ENCODE measurements at regions not wholly inside any gene's neighbourhood (a gene's known extent, or its start where the extent isn't known, plus 50 kb on each side); places are given as distances from the start of the nearest gene placed in this dataset.

DNA sequence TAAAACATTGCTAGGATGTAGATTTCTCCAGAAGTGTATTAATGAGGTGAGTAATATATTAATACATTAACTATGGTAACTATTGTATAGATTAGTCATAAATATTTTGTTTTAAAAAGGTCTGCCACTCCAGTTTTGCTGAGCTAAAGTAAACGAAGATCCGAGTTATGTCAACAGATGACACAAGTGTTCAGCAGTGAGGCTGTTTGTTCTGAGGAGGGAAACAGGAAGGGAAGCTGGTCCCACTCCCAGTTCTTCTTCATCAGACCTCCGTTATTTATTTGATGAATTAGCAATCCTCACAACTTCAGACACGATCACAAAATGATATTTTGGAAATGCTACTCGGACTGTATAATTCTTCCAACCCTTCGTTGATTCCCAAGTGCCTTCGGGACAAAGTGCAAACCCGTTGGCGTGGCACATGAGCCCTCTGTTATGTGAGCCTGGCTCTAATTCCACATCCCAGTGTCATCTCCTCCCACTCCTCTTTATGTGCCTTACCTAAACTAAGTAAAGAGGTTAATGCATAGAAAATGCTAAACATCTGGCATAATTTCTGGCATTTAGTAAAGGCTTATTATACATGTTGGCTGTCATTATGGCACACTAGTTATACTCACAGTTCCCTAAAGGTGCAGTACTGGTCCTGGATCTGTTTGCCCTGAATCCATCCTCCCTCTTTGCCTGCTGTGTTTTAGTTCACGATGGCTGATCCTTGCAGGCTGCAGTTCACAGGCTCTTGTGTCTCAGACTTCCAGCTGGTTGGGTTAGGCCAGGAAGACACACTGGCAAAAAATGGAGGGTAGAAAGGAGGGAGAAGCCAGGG lies 190.6 kb upstream of the LNX1 start:
- Histone ChIP-seq H3K27me3 (ENCODE audit: control insufficient read depth, insufficient read depth, low read length) (no peaks in the 10 kb centered on the region), H3K4me3 (ENCODE audit: low read depth, low read length) (no peak overlapping the region), H3K36me3 (ENCODE audit: control insufficient read depth, insufficient read depth, low read length) (no peaks in the 10 kb centered on the region)
- TF ChIP-seq, protein P1, sequence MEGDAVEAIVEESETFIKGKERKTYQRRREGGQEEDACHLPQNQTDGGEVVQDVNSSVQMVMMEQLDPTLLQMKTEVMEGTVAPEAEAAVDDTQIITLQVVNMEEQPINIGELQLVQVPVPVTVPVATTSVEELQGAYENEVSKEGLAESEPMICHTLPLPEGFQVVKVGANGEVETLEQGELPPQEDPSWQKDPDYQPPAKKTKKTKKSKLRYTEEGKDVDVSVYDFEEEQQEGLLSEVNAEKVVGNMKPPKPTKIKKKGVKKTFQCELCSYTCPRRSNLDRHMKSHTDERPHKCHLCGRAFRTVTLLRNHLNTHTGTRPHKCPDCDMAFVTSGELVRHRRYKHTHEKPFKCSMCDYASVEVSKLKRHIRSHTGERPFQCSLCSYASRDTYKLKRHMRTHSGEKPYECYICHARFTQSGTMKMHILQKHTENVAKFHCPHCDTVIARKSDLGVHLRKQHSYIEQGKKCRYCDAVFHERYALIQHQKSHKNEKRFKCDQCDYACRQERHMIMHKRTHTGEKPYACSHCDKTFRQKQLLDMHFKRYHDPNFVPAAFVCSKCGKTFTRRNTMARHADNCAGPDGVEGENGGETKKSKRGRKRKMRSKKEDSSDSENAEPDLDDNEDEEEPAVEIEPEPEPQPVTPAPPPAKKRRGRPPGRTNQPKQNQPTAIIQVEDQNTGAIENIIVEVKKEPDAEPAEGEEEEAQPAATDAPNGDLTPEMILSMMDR (IDR thresholded peaks at IDR 0.05; ENCODE audit: insufficient read depth, low read depth, low read length): no peak
- ChIA-PET CTCF (interaction anchor here (1.5 kb wide), 1 partner anchor 10 kb away, joined by 3 read pairs; no protein-coding TSS in a partner anchor), POLR2A (interaction anchor here (0.6 kb wide), 1 partner anchor 14 kb away, joined by 3 read pairs; no protein-coding TSS in a partner anchor)
- no peak for DNase-seq (ENCODE audit: low read depth)

DNA sequence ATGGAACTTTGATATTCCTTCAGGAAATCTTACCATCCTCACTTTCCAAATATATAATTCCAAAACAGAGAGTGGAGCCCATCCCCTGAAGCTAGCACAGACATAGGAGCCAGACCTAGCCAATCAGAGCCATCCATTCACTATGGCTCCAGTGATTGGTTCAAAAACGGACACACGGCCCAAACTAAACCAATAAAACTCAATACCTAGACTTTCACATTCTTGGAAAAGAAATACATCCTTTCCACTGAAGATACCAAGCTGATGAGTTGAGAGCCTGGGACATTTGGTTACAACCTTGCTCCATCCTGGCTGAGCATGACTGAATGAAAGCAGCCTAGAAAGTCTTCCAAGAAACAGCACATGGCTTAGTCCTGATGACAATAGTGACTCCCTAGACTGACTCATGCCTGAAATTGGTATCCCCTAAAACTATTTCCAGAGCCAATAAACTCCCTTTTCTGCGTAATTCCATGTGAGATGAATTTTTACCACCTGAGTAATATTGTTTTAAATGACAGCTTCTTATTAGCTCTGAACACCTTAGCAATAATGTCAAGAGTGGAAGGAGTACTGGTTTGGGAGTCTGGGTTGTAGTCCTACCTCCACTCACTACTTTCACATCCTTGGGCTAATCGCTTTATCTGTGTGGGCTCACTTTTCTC lies 189.6 kb upstream of the LNX1 start:
- no peaks in the 10 kb centered on the region for H3K36me3 ChIP-seq (ENCODE audit: control insufficient read depth, insufficient read depth, low read length)
- H3K4me3 ChIP-seq (ENCODE audit: low read depth, low read length): no peak overlapping the region
- TF ChIP-seq, protein P1 (IDR thresholded peaks at IDR 0.05; ENCODE audit: insufficient read depth, low read depth, low read length): no peak
- POLR2A ChIA-PET: interaction anchor here (0.6 kb wide), 1 partner anchor 13 kb away, joined by 3 read pairs; no protein-coding TSS in a partner anchor
- H3K27me3 ChIP-seq (ENCODE audit: control insufficient read depth, insufficient read depth, low read length): no peaks in the 10 kb centered on the region
- CTCF ChIA-PET: no interaction called here
- DNase-seq (ENCODE audit: low read depth): peak; percentile 41

DNA sequence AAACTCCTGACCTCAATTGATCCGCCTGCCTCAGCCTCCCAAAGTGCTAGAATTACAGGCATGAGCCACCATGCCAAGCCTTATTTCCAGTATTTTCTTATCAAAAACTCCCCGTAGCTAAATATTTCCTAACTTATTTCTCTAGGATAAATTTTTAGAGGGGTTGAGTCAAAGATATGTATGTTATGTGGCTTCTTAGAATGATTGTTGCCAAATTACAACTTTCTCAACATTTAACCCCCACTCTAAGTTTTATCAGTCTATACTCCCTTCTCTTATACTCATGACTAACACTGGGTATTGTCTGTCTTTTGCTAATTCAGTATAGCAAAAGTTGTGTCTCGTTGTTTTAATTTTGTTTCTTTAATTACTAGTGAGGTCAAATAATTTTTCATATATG lies 187.7 kb upstream of the LNX1 start:
- ChIA-PET CTCF (no interaction called here), POLR2A (no interaction called here)
- H3K4me3 ChIP-seq (ENCODE audit: low read depth, low read length): no peak overlapping the region
- no peak for DNase-seq (ENCODE audit: low read depth)
- no peaks in the 10 kb centered on the region for H3K27me3 ChIP-seq (ENCODE audit: control insufficient read depth, insufficient read depth, low read length)
- no peaks in the 10 kb centered on the region for H3K36me3 ChIP-seq (ENCODE audit: control insufficient read depth, insufficient read depth, low read length)
- TF ChIP-seq, protein P1 (IDR thresholded peaks at IDR 0.05; ENCODE audit: insufficient read depth, low read depth, low read length): no peak

DNA sequence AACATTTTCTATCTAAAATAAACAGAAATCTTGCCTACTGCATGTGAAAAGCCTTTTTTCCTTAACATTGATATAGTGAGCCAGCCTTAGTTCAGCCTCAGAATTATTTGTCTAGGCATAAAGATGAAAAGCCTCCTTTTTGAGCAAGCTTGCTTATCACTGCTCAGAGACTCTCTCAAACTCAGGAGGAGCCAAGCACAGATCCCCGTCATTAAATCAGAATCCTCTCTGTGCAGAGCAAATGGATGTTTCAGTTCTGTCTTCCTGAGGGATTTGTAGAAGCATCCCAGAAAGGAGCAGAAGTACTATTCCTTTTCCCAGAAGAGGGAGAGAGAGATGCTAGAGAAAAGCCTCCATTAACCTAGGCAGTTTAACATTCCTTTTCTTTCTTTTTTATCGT lies 186.9 kb upstream of the LNX1 start:
- Histone ChIP-seq H3K36me3 (ENCODE audit: control insufficient read depth, insufficient read depth, low read length) (no peaks in the 10 kb centered on the region), H3K27me3 (ENCODE audit: control insufficient read depth, insufficient read depth, low read length) (no peaks in the 10 kb centered on the region), H3K4me3 (ENCODE audit: low read depth, low read length) (no peak overlapping the region)
- no peak for DNase-seq (ENCODE audit: low read depth)
- ChIA-PET POLR2A (no interaction called here), CTCF (interaction anchor here (0.5 kb wide), 2 partner anchors 14 to 122 kb away, joined by 3 to 4 read pairs; no protein-coding TSS in a partner anchor)
- TF ChIP-seq, protein P1 (IDR thresholded peaks at IDR 0.05; ENCODE audit: insufficient read depth, low read depth, low read length): no peak

DNA sequence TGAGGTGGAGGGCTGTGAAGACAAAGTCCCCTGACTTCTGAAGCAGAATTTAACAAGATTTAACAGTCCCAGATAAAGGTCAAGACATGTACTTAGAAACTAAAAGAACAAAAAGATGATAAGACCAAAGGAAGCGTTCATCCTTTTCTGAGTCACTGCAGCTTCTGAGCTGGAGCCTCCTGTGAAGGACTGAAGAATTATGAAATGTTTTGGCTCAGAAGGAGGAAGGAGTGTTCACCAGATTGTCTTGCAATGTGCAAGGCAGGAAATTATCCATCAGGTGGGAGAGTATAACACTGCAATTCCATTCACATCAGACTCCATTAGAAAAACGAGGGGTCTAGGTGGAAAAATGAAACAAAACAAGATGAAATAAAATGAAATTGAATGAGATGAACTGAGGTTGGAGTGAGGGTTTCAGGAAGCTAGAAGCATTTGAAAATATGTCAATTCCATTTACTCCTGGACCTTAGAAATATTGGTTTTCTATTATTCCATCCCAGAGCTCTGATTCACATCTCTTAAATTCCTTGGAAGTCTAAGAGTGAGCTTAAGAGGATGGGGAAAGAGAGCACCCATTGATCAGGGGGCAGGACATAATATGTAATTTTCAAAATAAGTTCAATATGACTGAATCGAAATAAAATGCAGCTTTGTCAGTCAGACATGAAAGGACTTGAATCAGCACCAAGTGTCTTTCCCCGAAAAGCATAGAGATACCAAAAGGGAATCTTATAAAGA lies 186.1 kb upstream of the LNX1 start:
- CTCF ChIA-PET: interaction anchor here (0.5 to 0.9 kb wide), 3 partner anchors 14 to 123 kb away, joined by 3 to 4 read pairs (median 3); no protein-coding TSS in a partner anchor
- POLR2A ChIA-PET: no interaction called here
- no peaks in the 10 kb centered on the region for H3K36me3 ChIP-seq (ENCODE audit: control insufficient read depth, insufficient read depth, low read length)
- peak; percentile 63 for DNase-seq (ENCODE audit: low read depth)
- TF ChIP-seq, protein P1 (IDR thresholded peaks at IDR 0.05; ENCODE audit: insufficient read depth, low read depth, low read length): no peak
- no peak overlapping the region for H3K4me3 ChIP-seq (ENCODE audit: low read depth, low read length)
- H3K27me3 ChIP-seq (ENCODE audit: control insufficient read depth, insufficient read depth, low read length): no peaks in the 10 kb centered on the region
